Tibial artery (tissue), 4 donors: ENCODE measurements at regions not wholly inside any gene's neighbourhood (a gene's known extent, or its start where the extent isn't known, plus 50 kb on each side); places are given as distances from the start of the nearest gene placed in this dataset.
"Not testable (repeated sequence)": the region's sequence is repeated elsewhere in the genome, so short reads cannot be mapped to it uniquely, and the experiment has no call there.

ENCODE experiments used
- DNase-seq, 2 donors: peaks; one replicate each; pipeline ENCODE4 v3.0.0-alpha.2; 2019
- H3K27ac ChIP-seq, 2 donors: fragments of 200-600 bp; sonication (generic) in 1 of 2; 1 replicate in 1 of 2; 2 replicates in 1 of 2; pipeline ENCODE4 v1.5.1; 2018 to 2019; ENCODE audit warnings: mild to moderate bottlenecking in 1 of 2
- H3K27me3 ChIP-seq, 2 donors: fragments of 200-600 bp; sonication (generic) in 1 of 2; one replicate each; pipeline versions ENCODE4 v1.5.1 to v1.6.0; 2016 to 2019
- H3K36me3 ChIP-seq, 3 donors: fragments of 200-600 bp; sonication (generic) in 2 of 3; one replicate each; pipeline ENCODE4 v1.5.1; 2016 to 2019; ENCODE audit warnings: mild to moderate bottlenecking in 2 of 3
- H3K4me1 ChIP-seq, 4 donors: fragments of 200-600 bp; sonication (generic) in 2 of 4; 1 replicate in 3 of 4; 2 replicates in 1 of 4; pipeline ENCODE4 v1.5.1; 2016 to 2019
- H3K4me3 ChIP-seq, 2 donors: fragments of 200-600 bp; sonication (generic) in 1 of 2; 1 replicate in 1 of 2; 2 replicates in 1 of 2; pipeline ENCODE4 v1.5.1; 2018 to 2019; ENCODE audit warnings: mild to moderate bottlenecking in 2 of 2
- H3K9me3 ChIP-seq, 3 donors: fragments of 200-600 bp; sonication (generic) in 1 of 3; one replicate each; pipeline ENCODE4 v1.5.1; 2016 to 2019
- CTCF ChIP-seq, 2 experiments: fragments of 200-600 bp in 1 of 2; fragments of 450-650 bp in 1 of 2; IDR thresholded peaks; one replicate each; pipeline ENCODE4 v1.5.1; 2017 to 2019; ENCODE audit warnings: antibody characterized with exemption in 2 of 2, mild to moderate bottlenecking in 1 of 2, moderate library complexity in 1 of 2
- intact Hi-C: fragments of 100-400 bp; cut with DNase I; formaldehyde crosslinking; loops from one replicate; pipeline ENCODE4 v1.15.0; 2023; ENCODE audit warnings: low total_unique reads

- TF ChIP-seq CTCF (IDR thresholded peaks at IDR 0.05), result no peak
- Histone ChIP-seq H3K4me1 (no peaks in the 10 kb centered on the region), H3K36me3 (no peaks in the 10 kb centered on the region), H3K27me3 (no peaks in the 10 kb centered on the region), H3K9me3 (no peaks in the 10 kb centered on the region), H3K4me3 (no peak overlapping the region), H3K27ac (no peak overlapping the region)
- intact Hi-C loops, result no loop called here
- DNase-seq, result no peak
Observed at GRCh38 chr1:238443687-238444086, 553.0 kb upstream of the ZP4 start.

DNA sequence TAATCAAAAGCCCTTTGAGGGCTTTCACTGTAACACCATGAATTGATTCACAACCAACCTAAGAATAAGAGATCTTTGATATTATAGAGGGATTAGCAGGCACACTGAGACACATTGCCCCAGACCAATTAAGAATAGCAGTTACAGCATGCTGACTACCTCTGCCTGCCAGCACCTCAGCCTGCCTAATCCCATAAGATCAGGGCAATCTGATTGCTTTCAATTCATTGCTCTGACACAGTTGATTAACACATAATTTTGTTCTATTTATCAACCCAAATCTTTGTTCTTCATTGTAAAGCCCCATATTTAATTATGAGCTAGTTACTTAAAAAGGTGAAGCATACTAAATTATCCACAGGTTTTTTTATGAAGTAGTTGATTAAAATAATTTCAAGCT lies 548.8 kb upstream of the ZP4 start:
- TF ChIP-seq CTCF (IDR thresholded peaks at IDR 0.05), result no peak
- H3K9me3 ChIP-seq, result no peaks in the 10 kb centered on the region
- DNase-seq, result no peak
- no peaks in the 10 kb centered on the region for H3K4me1 ChIP-seq
- H3K27me3 ChIP-seq, result no peaks in the 10 kb centered on the region
- intact Hi-C loops, result no loop called here
- no peaks in the 10 kb centered on the region for H3K36me3 ChIP-seq
- H3K27ac ChIP-seq, result no peak overlapping the region
- no peak overlapping the region for H3K4me3 ChIP-seq

DNA sequence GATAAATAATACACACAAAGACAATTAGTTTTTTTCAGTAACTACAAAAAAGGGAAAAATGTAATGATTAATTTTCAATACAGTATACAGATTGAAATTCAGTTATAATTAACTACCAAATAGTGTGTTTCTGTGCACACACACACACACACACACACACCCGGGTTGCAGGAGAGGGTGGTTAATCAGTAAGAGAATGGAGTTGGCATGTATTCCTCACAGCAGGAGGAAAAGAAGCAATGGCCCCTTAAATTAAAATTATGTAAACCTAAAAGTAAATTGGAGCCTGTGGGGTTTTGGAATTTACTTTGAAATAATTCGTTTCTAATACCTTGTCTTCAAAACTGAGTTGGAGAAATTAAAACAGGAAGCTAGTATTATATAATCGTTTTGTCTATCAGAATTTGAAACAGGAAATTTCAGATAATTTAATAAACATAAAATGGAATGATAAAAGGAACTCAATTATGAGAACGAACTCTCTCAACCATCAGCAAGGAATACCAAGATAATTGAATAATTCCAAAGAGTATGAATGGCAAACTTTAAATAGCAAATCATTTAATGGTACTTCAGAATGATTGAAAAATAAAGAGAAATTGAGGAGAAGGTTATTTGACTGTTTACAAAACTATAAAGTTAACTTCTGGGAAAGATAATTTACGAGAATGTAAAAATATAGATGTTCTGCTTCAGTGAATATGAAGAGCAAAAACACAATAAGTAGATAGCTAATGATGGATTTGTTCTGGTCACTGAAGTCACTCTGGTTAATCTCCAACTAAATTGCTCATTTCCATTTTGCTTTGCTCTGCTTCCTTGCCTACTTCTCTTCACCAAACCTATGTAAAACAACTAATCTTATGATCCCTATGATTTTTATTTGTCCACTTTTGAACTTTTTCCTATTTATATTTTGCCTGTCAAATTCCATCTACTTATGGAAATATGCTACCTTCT lies 547.9 kb upstream of the ZP4 start:
- intact Hi-C loops, result no loop called here
- Histone ChIP-seq H3K4me1 (no peaks in the 10 kb centered on the region), H3K4me3 (no peak overlapping the region), H3K27ac (no peak overlapping the region), H3K36me3 (no peaks in the 10 kb centered on the region), H3K27me3 (no peaks in the 10 kb centered on the region), H3K9me3 (no peaks in the 10 kb centered on the region)
- no peak for DNase-seq
- TF ChIP-seq CTCF (IDR thresholded peaks at IDR 0.05), result no peak

- H3K4me3 ChIP-seq, H3K27ac ChIP-seq, H3K9me3 ChIP-seq, intact Hi-C loops, H3K27me3 ChIP-seq, DNase-seq, H3K36me3 ChIP-seq, H3K4me1 ChIP-seq: not testable (repeated sequence)
Observed at GRCh38 chr1:238429703-238430102, 539.0 kb upstream of the ZP4 start.

DNA sequence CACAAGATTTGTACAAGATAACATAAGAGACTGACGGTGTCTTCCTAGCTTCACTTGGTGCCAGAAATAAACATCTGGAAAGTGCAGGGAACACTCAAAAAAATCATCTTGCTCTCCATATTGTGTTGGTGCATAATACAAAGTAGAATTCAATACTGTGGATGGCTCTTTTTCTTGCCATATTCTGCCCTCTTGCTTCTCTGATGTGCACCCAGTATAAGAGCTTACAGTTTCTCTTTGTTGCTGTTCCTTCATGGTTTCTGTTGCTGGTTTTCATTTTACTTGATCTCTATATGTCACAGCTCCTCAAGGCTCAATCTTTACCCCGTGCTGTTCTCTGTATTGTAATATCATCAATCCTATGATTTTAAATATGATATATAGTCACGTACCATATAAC lies 528.5 kb upstream of the ZP4 start:
- Histone ChIP-seq H3K27ac (no peak overlapping the region), H3K9me3 (no peaks in the 10 kb centered on the region), H3K27me3 (no peaks in the 10 kb centered on the region), H3K36me3 (no peaks in the 10 kb centered on the region), H3K4me1 (no peaks in the 10 kb centered on the region), H3K4me3 (no peak overlapping the region)
- TF ChIP-seq CTCF (IDR thresholded peaks at IDR 0.05), result no peak
- DNase-seq, result no peak
- intact Hi-C loops, result no loop called here

DNA sequence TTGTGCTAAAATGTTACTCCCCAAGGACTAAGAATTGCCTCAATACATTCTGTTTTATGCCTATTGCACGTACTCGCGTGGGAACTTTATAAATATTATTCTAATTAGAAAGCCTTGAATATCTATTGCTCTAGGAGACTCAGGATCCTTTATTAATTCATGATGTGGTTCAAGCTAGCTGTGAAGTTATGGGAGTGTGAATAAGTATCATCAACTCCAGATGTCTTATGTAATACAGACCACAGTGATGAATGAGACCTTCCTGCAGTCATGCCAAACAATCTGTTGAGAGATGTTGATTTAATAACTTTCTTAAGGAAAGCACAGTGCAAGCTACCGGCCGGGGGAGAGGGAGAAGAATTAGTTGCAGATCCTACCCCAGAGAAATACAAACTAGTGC lies 519.2 kb upstream of the ZP4 start:
- no peaks in the 10 kb centered on the region for H3K27me3 ChIP-seq
- no peak overlapping the region for H3K4me3 ChIP-seq
- no peak overlapping the region for H3K27ac ChIP-seq
- no peaks in the 10 kb centered on the region for H3K9me3 ChIP-seq
- no peaks in the 10 kb centered on the region for H3K4me1 ChIP-seq
- no peaks in the 10 kb centered on the region for H3K36me3 ChIP-seq
- no peak for DNase-seq
- TF ChIP-seq CTCF (IDR thresholded peaks at IDR 0.05), result no peak
- intact Hi-C loops, result no loop called here
